Psoas muscle (tissue), 7 donors: ENCODE measurements at regions not wholly inside any gene's neighbourhood (a gene's known extent, or its start where the extent isn't known, plus 50 kb on each side); places are given as distances from the start of the nearest gene placed in this dataset.

Experiments used
- ATAC-seq, 4 donors: fragments of 200-7000 bp; cut with Tn5 transposase; one replicate each; pipeline ENCODE4 v1.9.1; 2020; ENCODE audit warnings: moderate library complexity in 3 of 4, mild to moderate bottlenecking in 2 of 4
- DNase-seq, 2 donors: peaks; one replicate each; pipeline ENCODE4 v3.0.0-alpha.2; 2020
- H3K27ac ChIP-seq: fragments of 200-600 bp; one replicate; pipeline ENCODE4 v1.8.0; 2022
- H3K27me3 ChIP-seq, 3 donors: fragments of 200-600 bp in 1 of 3; one replicate each; pipeline versions ENCODE4 v1.6.1 to v1.8.0; 2013 to 2022; ENCODE audit warnings: low read length in 2 of 3, mild to moderate bottlenecking in 2 of 3, moderate library complexity in 1 of 3; ENCODE audit not compliant: insufficient read depth in 3 of 3
- H3K36me3 ChIP-seq, 2 donors: fragments of 200-600 bp in 1 of 2; one replicate each; pipeline versions ENCODE4 v1.6.1 to v1.8.0; 2013 to 2022; ENCODE audit warnings: low read depth in 1 of 2, mild to moderate bottlenecking in 1 of 2, moderate library complexity in 1 of 2; ENCODE audit not compliant: insufficient read depth in 1 of 2
- H3K4me1 ChIP-seq: fragments of 200-600 bp; one replicate; pipeline ENCODE4 v1.8.0; 2022
- H3K4me3 ChIP-seq: fragments of 200-600 bp; one replicate; pipeline ENCODE4 v1.8.0; 2022; ENCODE audit warnings: mild to moderate bottlenecking
- H3K9me3 ChIP-seq: fragments of 200-600 bp; one replicate; pipeline ENCODE4 v1.8.0; 2022
- WGBS, 3 donors: extraction: QIAGEN DNeasy Blood & Tissue Kit; methylation state at CpG; one replicate each; pipeline versions ENCODE4 v1.1.6 to v1.1.7; 2013; 5-methylcytosine and 5-hydroxymethylcytosine counted together
- intact Hi-C, 2 donors: fragments of 100-400 bp; cut with DNase I; formaldehyde crosslinking; loops; one replicate each; pipeline versions ENCODE4 v1.11.0 to v1.14.2; 2022
- TF ChIP-seq, protein P1 (sequence below): fragments of 200-600 bp; IDR thresholded peaks from one replicate; pipeline ENCODE4 v1.8.0; 2022; ENCODE audit warnings: antibody characterized with exemption
- donor health status: healthy with polysubstance abuse.
- donor health status: DM: no; HTN: no; CAD: no; lungs with moderate emphysema.
- donor health status: Bipolar disorder and iron deficiency.
- donor health status: healthy.
- donor health status: DM: yes; HTN: yes; CAD: no.
- donor health status: DM: no; HTN: no; CAD: no.
- donor health status: DM: yes; HTN: yes; CAD: no.

DNA sequence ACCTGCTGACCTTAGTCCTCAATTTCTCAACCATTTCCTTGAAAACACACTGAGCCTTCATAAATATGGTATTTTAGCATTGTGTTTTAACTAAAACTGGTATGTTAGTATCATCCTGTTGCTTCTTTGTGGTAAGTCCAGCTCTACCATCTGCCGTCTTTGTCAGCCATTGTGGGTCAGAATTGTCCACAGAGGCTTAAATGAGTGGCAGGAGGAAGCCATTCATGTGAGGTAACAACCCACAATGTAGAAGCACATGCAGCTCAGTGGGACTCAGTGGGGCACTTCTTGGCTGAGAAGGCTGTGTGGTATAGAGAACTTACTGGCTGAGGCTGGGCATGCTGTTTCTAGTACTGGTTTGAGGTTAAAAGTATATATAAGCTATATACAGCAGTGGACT lies 149.2 kb upstream of the NR3C1 start:
- Histone ChIP-seq H3K9me3 (no peaks in the 10 kb centered on the region), H3K36me3 (no peaks in the 10 kb centered on the region), H3K27me3 (no peaks in the 10 kb centered on the region), H3K4me1 (peaks cover 15% of the 10 kb centered on the region), H3K27ac (no peak overlapping the region), H3K4me3 (no peak overlapping the region)
- ATAC-seq (no peak), DNase-seq (no peak)
- TF ChIP-seq, protein P1, sequence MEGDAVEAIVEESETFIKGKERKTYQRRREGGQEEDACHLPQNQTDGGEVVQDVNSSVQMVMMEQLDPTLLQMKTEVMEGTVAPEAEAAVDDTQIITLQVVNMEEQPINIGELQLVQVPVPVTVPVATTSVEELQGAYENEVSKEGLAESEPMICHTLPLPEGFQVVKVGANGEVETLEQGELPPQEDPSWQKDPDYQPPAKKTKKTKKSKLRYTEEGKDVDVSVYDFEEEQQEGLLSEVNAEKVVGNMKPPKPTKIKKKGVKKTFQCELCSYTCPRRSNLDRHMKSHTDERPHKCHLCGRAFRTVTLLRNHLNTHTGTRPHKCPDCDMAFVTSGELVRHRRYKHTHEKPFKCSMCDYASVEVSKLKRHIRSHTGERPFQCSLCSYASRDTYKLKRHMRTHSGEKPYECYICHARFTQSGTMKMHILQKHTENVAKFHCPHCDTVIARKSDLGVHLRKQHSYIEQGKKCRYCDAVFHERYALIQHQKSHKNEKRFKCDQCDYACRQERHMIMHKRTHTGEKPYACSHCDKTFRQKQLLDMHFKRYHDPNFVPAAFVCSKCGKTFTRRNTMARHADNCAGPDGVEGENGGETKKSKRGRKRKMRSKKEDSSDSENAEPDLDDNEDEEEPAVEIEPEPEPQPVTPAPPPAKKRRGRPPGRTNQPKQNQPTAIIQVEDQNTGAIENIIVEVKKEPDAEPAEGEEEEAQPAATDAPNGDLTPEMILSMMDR, result no peak
- intact Hi-C loops, result no loop called here
- 84 to 97% (median 87%) methylated on average over 1 of the region's 1 CpG for WGBS, 3 donors

DNA sequence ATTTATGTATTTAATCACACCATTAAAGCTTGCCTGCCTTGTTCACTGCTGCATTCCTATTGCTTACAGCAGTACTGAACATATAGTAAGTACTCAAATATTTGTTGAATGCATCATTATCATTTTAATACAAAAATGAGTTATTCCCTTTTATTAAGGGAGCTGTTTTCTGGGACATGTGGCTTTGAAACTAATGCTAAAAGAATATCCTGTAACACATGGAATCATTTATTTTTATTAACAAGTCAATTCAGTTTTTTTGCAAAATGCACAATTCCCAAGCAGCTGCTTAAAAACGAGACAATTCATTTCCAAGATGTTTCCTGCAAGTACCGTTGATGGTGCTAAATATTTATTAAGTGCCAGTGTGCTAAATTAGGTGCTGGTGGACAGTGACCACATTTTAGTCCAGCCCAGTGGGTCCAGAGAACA lies 148.3 kb upstream of the NR3C1 start:
- 41 to 46% (median 44%) methylated on average over 2 of the region's 2 CpGs for WGBS, 3 donors
- no peak for ATAC-seq
- no peak for DNase-seq
- Histone ChIP-seq H3K36me3 (no peaks in the 10 kb centered on the region), H3K4me3 (no peak overlapping the region), H3K27ac (no peak overlapping the region), H3K27me3 (no peaks in the 10 kb centered on the region), H3K9me3 (no peaks in the 10 kb centered on the region), H3K4me1 (peaks cover 9% of the 10 kb centered on the region)
- TF ChIP-seq, protein P1, result no peak
- intact Hi-C loops, result no loop called here

DNA sequence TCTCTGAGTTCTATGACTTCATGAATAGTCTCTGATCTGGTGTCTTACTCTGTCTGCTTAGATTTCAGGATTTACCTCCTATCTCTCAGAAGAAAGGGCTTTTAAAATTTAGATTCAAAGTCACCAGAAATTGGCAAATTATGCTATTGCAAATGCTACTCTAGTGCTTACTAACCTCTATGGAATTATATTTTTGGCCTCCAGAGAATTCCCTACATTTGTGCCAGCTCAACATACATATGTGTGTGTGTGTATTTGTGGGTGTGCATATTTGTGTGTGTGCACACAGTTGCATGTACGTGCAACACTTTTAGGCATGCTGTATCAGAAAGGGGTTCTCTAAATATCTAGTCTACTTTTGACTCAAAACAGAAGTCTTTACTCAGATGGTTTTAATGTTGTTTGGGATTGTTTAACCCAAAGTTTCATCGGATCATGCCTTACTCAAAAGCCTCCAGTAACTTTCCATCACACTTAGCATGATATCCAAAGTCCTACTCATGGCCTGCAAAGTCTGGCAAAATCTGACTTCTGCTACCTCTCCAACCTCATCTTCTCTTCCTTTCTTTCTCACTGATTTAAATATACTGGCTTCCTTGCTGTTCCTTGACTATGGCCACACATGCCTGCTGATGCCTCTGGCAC lies 147.6 kb upstream of the NR3C1 start:
- no peaks in the 10 kb centered on the region for H3K27me3 ChIP-seq
- 84 to 92% (median 88%) methylated on average over 2 of the region's 2 CpGs for WGBS, 3 donors
- ATAC-seq (no peak), DNase-seq (no peak)
- no peaks in the 10 kb centered on the region for H3K36me3 ChIP-seq
- H3K27ac ChIP-seq, result no peak overlapping the region
- intact Hi-C loops, result no loop called here
- no peaks in the 10 kb centered on the region for H3K9me3 ChIP-seq
- H3K4me3 ChIP-seq, result no peak overlapping the region
- H3K4me1 ChIP-seq, result peaks cover 5% of the 10 kb centered on the region
- TF ChIP-seq, protein P1, result no peak

DNA sequence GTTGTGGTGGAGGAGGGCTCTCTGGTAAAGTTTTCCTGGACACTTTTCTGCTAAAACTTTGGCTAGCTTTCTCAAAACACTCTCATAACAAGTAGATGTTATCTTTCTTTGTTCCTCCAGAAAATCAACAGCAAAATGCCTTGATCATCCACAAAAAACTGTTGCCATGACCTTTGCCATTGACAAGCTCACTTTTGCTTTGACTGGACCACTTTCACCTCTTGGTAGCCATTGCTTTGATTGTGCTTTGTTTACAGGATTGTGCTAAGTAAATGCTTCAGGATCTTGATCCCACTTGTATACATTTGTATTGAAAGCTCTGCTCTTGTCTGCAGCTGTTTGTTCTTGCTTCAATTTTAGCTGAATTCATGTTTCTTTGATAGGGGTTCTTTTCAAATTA lies 143.9 kb upstream of the NR3C1 start:
- H3K4me3 ChIP-seq, result no peak overlapping the region
- no peaks in the 10 kb centered on the region for H3K27me3 ChIP-seq
- intact Hi-C loops, result no loop called here
- H3K36me3 ChIP-seq, result no peaks in the 10 kb centered on the region
- H3K27ac ChIP-seq, result no peak overlapping the region
- no peaks in the 10 kb centered on the region for H3K4me1 ChIP-seq
- H3K9me3 ChIP-seq, result no peaks in the 10 kb centered on the region
- TF ChIP-seq, protein P1, result no peak
- no peak for ATAC-seq
- DNase-seq, result no peak

DNA sequence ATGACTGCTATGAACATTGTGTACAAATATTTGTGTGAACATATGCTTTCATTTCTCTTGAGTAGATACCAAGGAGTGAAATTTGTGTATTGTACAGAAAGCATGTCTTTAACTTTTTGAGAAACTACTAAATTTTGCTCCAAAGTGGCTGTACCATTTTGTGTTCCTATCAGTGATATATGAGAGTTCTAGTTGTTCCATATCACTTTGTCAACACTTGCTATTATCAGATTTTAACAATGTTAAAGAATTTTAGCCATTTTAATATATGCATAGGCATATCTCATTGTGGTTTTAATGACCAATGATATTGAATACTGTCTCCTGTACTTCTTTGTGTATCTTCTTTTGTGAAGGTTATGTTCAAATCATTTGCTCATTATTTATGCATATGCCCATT lies 142.9 kb upstream of the NR3C1 start:
- Histone ChIP-seq H3K4me1 (peaks cover 8% of the 10 kb centered on the region), H3K27ac (no peak overlapping the region), H3K27me3 (no peaks in the 10 kb centered on the region), H3K4me3 (no peak overlapping the region), H3K36me3 (no peaks in the 10 kb centered on the region), H3K9me3 (no peaks in the 10 kb centered on the region)
- intact Hi-C loops, result no loop called here
- ATAC-seq, result no peak
- DNase-seq, result no peak
- TF ChIP-seq, protein P1, result no peak
